Motor neuron (in vitro differentiated cells): ENCODE measurements at regions not wholly inside any gene's neighbourhood (a gene's known extent, or its start where the extent isn't known, plus 50 kb on each side); places are given as distances from the start of the nearest gene placed in this dataset.

Experiments
- ATAC-seq, 8 experiments: fragments of 200-7000 bp; cut with Tn5 transposase; replicated peaks in 6 of 8; 2 replicates each; pipeline ENCODE4 v1.8.0; 2021; ENCODE audit warnings: mild to moderate bottlenecking in 8 of 8, moderate library complexity in 8 of 8
- H3K27ac ChIP-seq, 2 donors: fragments of 250-450 bp; sonication (Bioruptor Pico); 2 replicates each; pipeline ENCODE4 v1.9.0; 2021; ENCODE audit warnings: antibody characterized with exemption in 2 of 2, mild to moderate bottlenecking in 2 of 2, moderate library complexity in 1 of 2
- H3K4me1 ChIP-seq, 2 donors: fragments of 250-450 bp; sonication (Bioruptor Pico); replicated peaks in 1 of 2; 2 replicates each; pipeline ENCODE4 v1.6.1; 2021; ENCODE audit warnings: antibody characterized with exemption in 2 of 2, mild to moderate bottlenecking in 2 of 2, moderate library complexity in 1 of 2
- H3K4me3 ChIP-seq, 5 donors: fragments of 250-450 bp; sonication (Bioruptor Pico); 2 replicates each; pipeline ENCODE4 v1.9.0; 2021; ENCODE audit warnings: antibody characterized with exemption in 5 of 5, mild to moderate bottlenecking in 5 of 5, moderate library complexity in 4 of 5
- WGBS, 10 experiments: fragments of 450-650 bp; shearing (Covaris generic); methylation state at CpG; one replicate each; pipeline ENCODE4 v1.0.0; 2022; 5-methylcytosine and 5-hydroxymethylcytosine counted together
- in situ Hi-C, 9 experiments: fragments of 400-800 bp; cut with MboI; loops; one replicate each; pipeline ENCODE4 v1.15.0; 2021; ENCODE audit warnings: low sequenced_read_pairs in 9 of 9, low pct_unique_long_range_greater_than_20kb in 2 of 9; ENCODE audit not compliant: unreplicated experiment in 9 of 9

- 0 to 25% (median 2%) methylated on average over 1 to 25 of the region's 32 CpGs; no CpG with 5 or more reads in 1 of the 10 experiments for WGBS, 10 experiments
- in situ Hi-C loops: no loop called here
- peaks cover 8% of the 10 kb centered on the region in 2 donors for H3K4me1 ChIP-seq
- H3K4me3 ChIP-seq: peak overlapping the region; percentile 57 to 71 (median 59)
- peak; percentile 28 to 78 (median 70) for ATAC-seq
- no peak overlapping the region for H3K27ac ChIP-seq
These were observed 113.5 kb upstream of the BTN3A2 start for GRCh38 chr6:26251354-26252076.

GRCh38 chr6:26252077-26252472 is 112.9 kb upstream of the BTN3A2 start:
- in situ Hi-C loops: no loop called here
- ATAC-seq: no peak
- H3K27ac ChIP-seq: no peak overlapping the region
- peaks cover 8 to 9% of the 10 kb centered on the region in 2 donors for H3K4me1 ChIP-seq
- H3K4me3 ChIP-seq: peak overlapping the region; percentile 57 to 71 (median 59)
- WGBS, 10 experiments: 0 to 80% (median 0%) methylated on average over 1 to 4 of the region's 5 CpGs; no CpG with 5 or more reads in 1 of the 10 experiments

- Histone ChIP-seq H3K27ac (no peak overlapping the region), H3K4me3 (no peak overlapping the region), H3K4me1 (peaks cover 19 to 22% of the 10 kb centered on the region in 2 donors)
- in situ Hi-C loops: no loop called here
- no peak for ATAC-seq
- WGBS, 10 experiments: 68 to 100% (median 83%) methylated on average over 1 to 4 of the region's 4 CpGs
These were observed 110.3 kb upstream of the BTN3A2 start for GRCh38 chr6:26254724-26255123.

GRCh38 chr6:26257272-26257671 is 107.7 kb upstream of the BTN3A2 start:
- Histone ChIP-seq H3K27ac (no peak overlapping the region), H3K4me1 (peaks cover 19 to 29% of the 10 kb centered on the region in 2 donors), H3K4me3 (no peak overlapping the region)
- in situ Hi-C loops: no loop called here
- peak in 6 of 8 experiments; percentile 39 to 73 (median 69) for ATAC-seq
- WGBS, 10 experiments: 0 to 70% (median 9%) methylated on average over 1 to 7 of the region's 7 CpGs; no CpG with 5 or more reads in 1 of the 10 experiments

- in situ Hi-C loops: no loop called here
- 56 to 89% (median 65%) methylated on average over 1 to 5 of the region's 5 CpGs; no CpG with 5 or more reads in 2 of the 10 experiments for WGBS, 10 experiments
- no peak overlapping the region for H3K27ac ChIP-seq
- peaks cover 19 to 27% of the 10 kb centered on the region in 2 donors for H3K4me1 ChIP-seq
- no peak overlapping the region for H3K4me3 ChIP-seq
- peak in 5 of 8 experiments; percentile 16 to 38 (median 33) for ATAC-seq
These were observed 106.6 kb upstream of the BTN3A2 start for GRCh38 chr6:26258212-26258977.

- Histone ChIP-seq H3K27ac (no peak overlapping the region), H3K4me1 (peaks cover 15 to 21% of the 10 kb centered on the region in 2 donors), H3K4me3 (no peak overlapping the region)
- in situ Hi-C loops: no loop called here
- WGBS, 10 experiments: 0 to 57% (median 41%) methylated on average over 1 to 5 of the region's 7 CpGs; no CpG with 5 or more reads in 2 of the 10 experiments
- no peak for ATAC-seq
These were observed 104.8 kb upstream of the BTN3A2 start for GRCh38 chr6:26260110-26260637.

GRCh38 chr6:26260725-26261490 is 104.1 kb upstream of the BTN3A2 start:
- ATAC-seq: no peak
- Histone ChIP-seq H3K27ac (no peak overlapping the region), H3K4me1 (peaks cover 15 to 21% of the 10 kb centered on the region in 2 donors), H3K4me3 (no peak overlapping the region)
- WGBS, 10 experiments: 50 to 100% (median 87%) methylated on average over 1 to 5 of the region's 6 CpGs; no CpG with 5 or more reads in 1 of the 10 experiments
- in situ Hi-C loops: no loop called here

- no peak for ATAC-seq
- Histone ChIP-seq H3K27ac (no peak overlapping the region), H3K4me1 (peaks cover 0 to 8% of the 10 kb centered on the region in 2 donors), H3K4me3 (no peak overlapping the region)
- WGBS, 10 experiments: 83 to 100% (median 88%) methylated on average over 1 of the region's 1 CpG; no CpG with 5 or more reads in 5 of the 10 experiments
- in situ Hi-C loops: no loop called here
These were observed 100.5 kb upstream of the BTN3A2 start for GRCh38 chr6:26264547-26264946.

- no peaks in the 10 kb centered on the region for H3K4me1 ChIP-seq
- ATAC-seq: no peak
- WGBS, 10 experiments: 80 to 100% (median 96%) methylated on average over 2 to 3 of the region's 3 CpGs; no CpG with 5 or more reads in 2 of the 10 experiments
- H3K27ac ChIP-seq: no peak overlapping the region
- no peak overlapping the region for H3K4me3 ChIP-seq
- in situ Hi-C loops: no loop called here
These were observed 97.9 kb upstream of the BTN3A2 start for GRCh38 chr6:26267083-26267589.

GRCh38 chr6:26268659-26269402 is 96.2 kb upstream of the BTN3A2 start:
- ATAC-seq: no peak
- H3K4me3 ChIP-seq: no peak overlapping the region
- H3K4me1 ChIP-seq: peaks cover 0 to under 1% of the 10 kb centered on the region in 2 donors
- H3K27ac ChIP-seq: no peak overlapping the region
- in situ Hi-C loops: no loop called here
- 34 to 100% (median 69%) methylated on average over 2 to 10 of the region's 19 CpGs; no CpG with 5 or more reads in 2 of the 10 experiments for WGBS, 10 experiments

- Histone ChIP-seq H3K4me1 (peaks cover 3 to 6% of the 10 kb centered on the region in 2 donors), H3K27ac (no peak overlapping the region), H3K4me3 (peak overlapping the region in 1 of 5 donors; percentile 45)
- no peak for ATAC-seq
- in situ Hi-C loops: no loop called here
- WGBS, 10 experiments: 0 to 19% (median 8%) methylated on average over 1 to 4 of the region's 4 CpGs; no CpG with 5 or more reads in 1 of the 10 experiments
These were observed 95.2 kb upstream of the BTN3A2 start for GRCh38 chr6:26269531-26270485.
